Breast epithelium (tissue), 3 donors: ENCODE measurements at regions not wholly inside any gene's neighbourhood (a gene's known extent, or its start where the extent isn't known, plus 50 kb on each side); places are given as distances from the start of the nearest gene placed in this dataset.
A peak's percentile ranks its signal among the peaks of the same experiment; 100 is the strongest.

ENCODE experiments used
- POLR2A ChIP-seq: fragments of 450-650 bp; IDR thresholded peaks from one replicate; pipeline ENCODE4 v1.6.1; 2016; ENCODE audit warnings: antibody characterized with exemption, mild to moderate bottlenecking, moderate library complexity
- TF ChIP-seq, protein P1 (sequence below), 3 donors: fragments of 450-650 bp; IDR thresholded peaks; one replicate each; pipeline ENCODE4 v1.5.1; 2016 to 2017; ENCODE audit warnings: antibody characterized with exemption in 3 of 3, mild to moderate bottlenecking in 3 of 3, moderate library complexity in 3 of 3

DNA sequence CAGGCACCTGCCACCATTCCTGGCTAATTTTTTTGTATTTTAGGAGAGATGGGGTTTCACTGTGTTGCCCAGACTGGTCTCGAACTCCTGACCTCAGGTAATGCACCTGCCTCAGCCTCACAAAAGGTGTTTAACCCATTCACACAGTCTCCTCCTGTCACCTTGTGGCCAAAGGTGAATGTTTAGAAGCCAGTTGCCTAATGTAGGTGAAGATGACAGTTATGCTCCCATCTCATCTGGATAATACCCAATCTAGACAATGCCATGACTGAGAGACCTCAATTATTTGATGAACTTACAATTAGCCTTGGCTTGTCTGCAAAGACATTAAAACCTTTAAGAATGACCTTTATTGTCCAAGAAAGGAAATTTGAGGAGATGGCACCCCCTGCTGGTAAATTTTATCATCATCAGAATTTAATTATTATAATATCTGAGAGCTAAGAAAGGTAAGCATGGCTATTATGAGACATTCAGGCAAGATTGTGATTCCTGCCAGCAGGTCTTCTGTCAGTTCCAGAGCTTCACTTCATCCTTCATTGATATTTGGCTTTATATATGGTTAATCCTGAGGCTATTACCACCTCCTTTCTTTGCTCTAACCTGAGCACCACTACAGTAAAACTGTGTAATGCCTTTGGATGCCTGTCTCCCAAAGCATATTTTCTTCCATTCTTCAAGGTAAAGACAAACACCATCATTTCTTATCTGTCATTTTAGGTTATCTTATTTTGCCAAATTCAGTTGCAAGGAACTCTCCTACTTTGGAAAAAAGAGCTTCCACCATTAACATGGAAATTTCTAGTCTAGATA is 117.6 kb downstream of the FAM124B start:
- TF ChIP-seq, protein P1, sequence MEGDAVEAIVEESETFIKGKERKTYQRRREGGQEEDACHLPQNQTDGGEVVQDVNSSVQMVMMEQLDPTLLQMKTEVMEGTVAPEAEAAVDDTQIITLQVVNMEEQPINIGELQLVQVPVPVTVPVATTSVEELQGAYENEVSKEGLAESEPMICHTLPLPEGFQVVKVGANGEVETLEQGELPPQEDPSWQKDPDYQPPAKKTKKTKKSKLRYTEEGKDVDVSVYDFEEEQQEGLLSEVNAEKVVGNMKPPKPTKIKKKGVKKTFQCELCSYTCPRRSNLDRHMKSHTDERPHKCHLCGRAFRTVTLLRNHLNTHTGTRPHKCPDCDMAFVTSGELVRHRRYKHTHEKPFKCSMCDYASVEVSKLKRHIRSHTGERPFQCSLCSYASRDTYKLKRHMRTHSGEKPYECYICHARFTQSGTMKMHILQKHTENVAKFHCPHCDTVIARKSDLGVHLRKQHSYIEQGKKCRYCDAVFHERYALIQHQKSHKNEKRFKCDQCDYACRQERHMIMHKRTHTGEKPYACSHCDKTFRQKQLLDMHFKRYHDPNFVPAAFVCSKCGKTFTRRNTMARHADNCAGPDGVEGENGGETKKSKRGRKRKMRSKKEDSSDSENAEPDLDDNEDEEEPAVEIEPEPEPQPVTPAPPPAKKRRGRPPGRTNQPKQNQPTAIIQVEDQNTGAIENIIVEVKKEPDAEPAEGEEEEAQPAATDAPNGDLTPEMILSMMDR (IDR thresholded peaks at IDR 0.05): peak; percentile 55 to 83 (median 82)
- TF ChIP-seq POLR2A: no peak
